H9 (cell line): ENCODE measurements at regions not wholly inside any gene's neighbourhood (a gene's known extent, or its start where the extent isn't known, plus 50 kb on each side); places are given as distances from the start of the nearest gene placed in this dataset.

ENCODE experiments used
- DNase-seq: peaks from one replicate; pipeline ENCODE4 v3.0.0-alpha.2; 2017
- H2AFZ ChIP-seq: one replicate; pipeline ENCODE4 v1.6.1; 2013; ENCODE audit warnings: mild to moderate bottlenecking, low read length, control low read depth, moderate library complexity
- H2AK5ac ChIP-seq: 2 replicates; pipeline ENCODE4 v1.6.1; 2013; ENCODE audit warnings: low read length, control low read depth, mixed read lengths; ENCODE audit not compliant: insufficient read length
- H2BK120ac ChIP-seq: one replicate; pipeline ENCODE4 v1.6.1; 2013; ENCODE audit warnings: low read depth, mild to moderate bottlenecking, low read length, control low read depth, inconsistent platforms; ENCODE audit not compliant: poor library complexity, severe bottlenecking
- H2BK12ac ChIP-seq: 2 replicates; pipeline ENCODE4 v1.6.1; 2013; ENCODE audit warnings: low read length, control low read depth, mixed read lengths, low read depth; ENCODE audit not compliant: insufficient read length
- H2BK15ac ChIP-seq: 2 replicates; pipeline ENCODE4 v1.6.1; 2013; ENCODE audit warnings: low read depth, low read length, control low read depth
- H2BK20ac ChIP-seq: one replicate; pipeline ENCODE4 v1.6.1; 2013; ENCODE audit warnings: low read depth, mild to moderate bottlenecking, low read length, control low read depth, inconsistent platforms; ENCODE audit not compliant: poor library complexity, severe bottlenecking
- H2BK5ac ChIP-seq: 2 replicates; pipeline ENCODE4 v1.6.1; 2013; ENCODE audit warnings: low read length, control low read depth, mixed read lengths; ENCODE audit not compliant: insufficient read length
- H3K14ac ChIP-seq: 2 replicates; pipeline ENCODE4 v1.6.1; 2013; ENCODE audit warnings: low read length, control low read depth; ENCODE audit not compliant: insufficient read depth
- H3K18ac ChIP-seq: 2 replicates; pipeline ENCODE4 v1.6.1; 2013; ENCODE audit warnings: low read depth, mild to moderate bottlenecking, mixed read lengths, low read length, control low read depth; ENCODE audit not compliant: insufficient read length
- H3K23ac ChIP-seq: 2 replicates; pipeline ENCODE4 v1.6.1; 2013; ENCODE audit warnings: low read length, control low read depth, mixed read lengths, low read depth; ENCODE audit not compliant: insufficient read length
- H3K23me2 ChIP-seq: 2 replicates; pipeline ENCODE4 v1.6.1; 2013; ENCODE audit warnings: low read depth, mild to moderate bottlenecking, mixed read lengths, low read length, control low read depth; ENCODE audit not compliant: insufficient read length, poor library complexity, severe bottlenecking
- H3K27ac ChIP-seq: 2 replicates; pipeline ENCODE4 v1.5.1; 2013; ENCODE audit warnings: low read length, control low read depth, mixed read lengths, low read depth; ENCODE audit not compliant: insufficient read length
- H3K27me3 ChIP-seq: 2 replicates; pipeline ENCODE4 v1.6.1; 2013; ENCODE audit warnings: low read length, control low read depth, inconsistent platforms; ENCODE audit not compliant: insufficient read depth
- H3K4ac ChIP-seq: 2 replicates; pipeline ENCODE4 v1.6.1; 2013; ENCODE audit warnings: low read depth, mild to moderate bottlenecking, control low read depth, inconsistent platforms, low read length, moderate library complexity
- H3K4me1 ChIP-seq: 2 replicates; pipeline ENCODE4 v1.6.1; 2013; ENCODE audit warnings: low read length, control low read depth, inconsistent platforms; ENCODE audit not compliant: insufficient read depth
- H3K4me2 ChIP-seq: 2 replicates; pipeline ENCODE4 v1.6.1; 2013; ENCODE audit warnings: low read length, control low read depth, mixed read lengths; ENCODE audit not compliant: insufficient read length, insufficient read depth
- H3K56ac ChIP-seq: 2 replicates; pipeline ENCODE4 v1.6.1; 2013; ENCODE audit warnings: low read depth, mild to moderate bottlenecking, mixed read lengths, low read length, control low read depth; ENCODE audit not compliant: insufficient read length
- H3K79me1 ChIP-seq: 2 replicates; pipeline ENCODE4 v1.6.1; 2013; ENCODE audit warnings: low read depth, mild to moderate bottlenecking, moderate library complexity, low read length, control low read depth, inconsistent platforms; ENCODE audit not compliant: insufficient read depth, poor library complexity, severe bottlenecking
- H3K79me2 ChIP-seq: 2 replicates; pipeline ENCODE4 v1.6.1; 2013; ENCODE audit warnings: low read length, control low read depth, inconsistent platforms; ENCODE audit not compliant: insufficient read depth
- H3K9ac ChIP-seq: 2 replicates; pipeline ENCODE4 v1.6.1; 2013; ENCODE audit warnings: low read length, control low read depth, mixed read lengths; ENCODE audit not compliant: insufficient read length; ENCODE audit errors: extremely low read depth
- H3K9me3 ChIP-seq: one replicate; pipeline ENCODE4 v1.6.1; 2013; ENCODE audit warnings: low read depth, low read length, inconsistent platforms; ENCODE audit not compliant: control insufficient read depth
- H3T11ph ChIP-seq: one replicate; pipeline ENCODE4 v1.6.1; 2013; ENCODE audit warnings: mild to moderate bottlenecking, low read length, control low read depth, inconsistent platforms
- H4K20me1 ChIP-seq: one replicate; pipeline ENCODE4 v1.6.1; 2013; ENCODE audit not compliant: control insufficient read depth, insufficient read length, insufficient read depth
- H4K5ac ChIP-seq: 2 replicates; pipeline ENCODE4 v1.6.1; 2013; ENCODE audit warnings: low read depth, mild to moderate bottlenecking, mixed read lengths, low read length, control low read depth; ENCODE audit not compliant: insufficient read length
- H4K8ac ChIP-seq: replicated peaks from 2 replicates; pipeline ENCODE4 v1.6.1; 2013; ENCODE audit warnings: low read length, control low read depth, mixed read lengths, low read depth; ENCODE audit not compliant: insufficient read length
- H4K91ac ChIP-seq: 2 replicates; pipeline ENCODE4 v1.6.1; 2013; ENCODE audit warnings: low read depth, mild to moderate bottlenecking, moderate library complexity, mixed read lengths, low read length, control low read depth; ENCODE audit not compliant: insufficient read length
- H3K27ac Mint-ChIP-seq, 3 experiments: 2 replicates in 2 of 3; 3 replicates in 1 of 3; pipeline ENCODE4 v1.8.0; 2020 to 2021; ENCODE audit warnings: mixed read lengths in 3 of 3, mild to moderate bottlenecking in 1 of 3, moderate library complexity in 1 of 3
- H3K27me3 Mint-ChIP-seq: 2 replicates; pipeline ENCODE4 v1.8.0; 2021; ENCODE audit warnings: low read depth, mild to moderate bottlenecking, moderate library complexity, mixed read lengths
- H3K36me3 Mint-ChIP-seq, 3 experiments: 2 replicates in 2 of 3; 3 replicates in 1 of 3; pipeline ENCODE4 v1.8.0; 2020 to 2021; ENCODE audit warnings: low read depth in 3 of 3, mixed read lengths in 3 of 3; ENCODE audit not compliant: insufficient read depth in 1 of 3
- H3K4me1 Mint-ChIP-seq, 2 experiments: 2 replicates each; pipeline ENCODE4 v1.8.0; 2020; ENCODE audit warnings: mixed read lengths in 2 of 2
- H3K4me3 Mint-ChIP-seq, 2 experiments: 2 replicates in 1 of 2; 3 replicates in 1 of 2; pipeline ENCODE4 v1.8.0; 2020 to 2021; ENCODE audit warnings: mild to moderate bottlenecking in 2 of 2, mixed read lengths in 2 of 2, moderate library complexity in 1 of 2
- H3K9me3 Mint-ChIP-seq, 2 experiments: 2 replicates in 1 of 2; 3 replicates in 1 of 2; pipeline ENCODE4 v1.8.0; 2020; ENCODE audit warnings: mild to moderate bottlenecking in 2 of 2, mixed read lengths in 2 of 2, moderate library complexity in 1 of 2
- WGBS: extraction: QIAGEN DNeasy Blood & Tissue Kit; methylation state at CpG from one replicate; pipeline ENCODE4 v1.1.7; 2013; ENCODE audit warnings: missing lambda C conversion rate, low lambda C conversion rate, mixed read lengths; ENCODE audit not compliant: insufficient read length; ENCODE audit errors: extremely low coverage; 5-methylcytosine and 5-hydroxymethylcytosine counted together
- TF ChIP-seq, protein P1 (sequence below): fragments of 200-600 bp; sonication (generic); conservative IDR thresholded peaks from 3 replicates; pipeline ENCODE4 v1.8.0; 2021; ENCODE audit warnings: antibody characterized with exemption, mild to moderate bottlenecking

DNA sequence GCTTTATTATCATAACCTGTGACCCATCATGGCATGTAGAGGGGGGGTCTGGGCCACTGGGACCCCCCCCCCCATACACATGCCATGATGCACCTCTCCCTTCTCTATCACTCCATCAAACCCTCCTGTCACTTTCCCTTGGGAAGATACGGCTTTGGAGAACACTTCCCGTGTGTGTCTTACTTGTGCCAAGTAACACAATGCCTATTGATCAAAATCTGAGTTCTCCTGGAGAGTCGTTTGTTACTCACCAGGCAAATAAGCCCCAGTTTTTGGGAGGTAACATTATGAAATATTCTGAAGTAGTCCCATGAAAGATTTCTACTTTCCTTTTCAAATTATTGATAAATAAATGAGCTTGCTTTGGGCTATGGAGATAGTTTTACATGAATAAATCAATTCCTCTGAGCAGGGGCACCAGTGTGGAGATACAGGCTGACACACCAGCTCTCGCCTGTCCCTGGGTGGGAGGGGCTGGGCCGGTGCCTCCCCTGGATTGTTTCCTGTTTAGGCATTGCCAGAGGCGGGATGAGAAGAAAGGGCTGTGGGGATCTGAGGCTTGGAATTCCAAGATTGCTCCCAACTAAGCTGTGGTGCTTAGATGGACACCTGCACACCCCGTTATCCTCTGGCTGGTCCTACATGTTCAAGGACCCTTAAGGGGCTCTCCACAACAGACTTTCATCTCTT lies 63.2 kb upstream of the WWC2 start:
- no peaks in the 10 kb centered on the region for H3K79me1 ChIP-seq
- no peaks in the 10 kb centered on the region for H3K27me3 ChIP-seq
- no peak overlapping the region for H3K14ac ChIP-seq
- H3K9me3 Mint-ChIP-seq = 0 out of 5 replicates have a peak, but pooled peaks cover 0 to under 1% of the 10 kb centered on the region in 2 experiments
- H2BK15ac ChIP-seq = no peak overlapping the region
- no peaks in the 10 kb centered on the region for H3K4me1 ChIP-seq
- TF ChIP-seq, protein P1, sequence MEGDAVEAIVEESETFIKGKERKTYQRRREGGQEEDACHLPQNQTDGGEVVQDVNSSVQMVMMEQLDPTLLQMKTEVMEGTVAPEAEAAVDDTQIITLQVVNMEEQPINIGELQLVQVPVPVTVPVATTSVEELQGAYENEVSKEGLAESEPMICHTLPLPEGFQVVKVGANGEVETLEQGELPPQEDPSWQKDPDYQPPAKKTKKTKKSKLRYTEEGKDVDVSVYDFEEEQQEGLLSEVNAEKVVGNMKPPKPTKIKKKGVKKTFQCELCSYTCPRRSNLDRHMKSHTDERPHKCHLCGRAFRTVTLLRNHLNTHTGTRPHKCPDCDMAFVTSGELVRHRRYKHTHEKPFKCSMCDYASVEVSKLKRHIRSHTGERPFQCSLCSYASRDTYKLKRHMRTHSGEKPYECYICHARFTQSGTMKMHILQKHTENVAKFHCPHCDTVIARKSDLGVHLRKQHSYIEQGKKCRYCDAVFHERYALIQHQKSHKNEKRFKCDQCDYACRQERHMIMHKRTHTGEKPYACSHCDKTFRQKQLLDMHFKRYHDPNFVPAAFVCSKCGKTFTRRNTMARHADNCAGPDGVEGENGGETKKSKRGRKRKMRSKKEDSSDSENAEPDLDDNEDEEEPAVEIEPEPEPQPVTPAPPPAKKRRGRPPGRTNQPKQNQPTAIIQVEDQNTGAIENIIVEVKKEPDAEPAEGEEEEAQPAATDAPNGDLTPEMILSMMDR = no peak
- no peak overlapping the region for H3K56ac ChIP-seq
- peaks cover 3 to 9% of the 10 kb centered on the region in 2 experiments; a peak in 3 of 4 replicates for H3K4me1 Mint-ChIP-seq
- no peak overlapping the region for H2AK5ac ChIP-seq
- no peak overlapping the region for H2BK12ac ChIP-seq
- DNase-seq = peak; percentile 39
- H3K36me3 Mint-ChIP-seq = no peaks in the 10 kb centered on the region
- H2AFZ ChIP-seq = no peak overlapping the region
- H3K4me2 ChIP-seq = no peak overlapping the region
- no peaks in the 10 kb centered on the region for H3K23me2 ChIP-seq
- no peaks in the 10 kb centered on the region for H4K20me1 ChIP-seq
- H2BK5ac ChIP-seq = no peak overlapping the region
- no peak overlapping the region for H2BK120ac ChIP-seq
- H3K27ac ChIP-seq = no peak overlapping the region
- no peak overlapping the region for H2BK20ac ChIP-seq
- no peak overlapping the region for H3K27ac Mint-ChIP-seq
- H4K5ac ChIP-seq = no peak overlapping the region
- no peak overlapping the region for H3K18ac ChIP-seq
- no peak overlapping the region for H3T11ph ChIP-seq
- no peaks in the 10 kb centered on the region for H3K9me3 ChIP-seq
- no peaks in the 10 kb centered on the region for H3K27me3 Mint-ChIP-seq
- no peak overlapping the region for H3K23ac ChIP-seq
- no peak overlapping the region for H4K91ac ChIP-seq
- no peak overlapping the region for H3K4me3 Mint-ChIP-seq
- no peak overlapping the region for H3K4ac ChIP-seq
- no peak overlapping the region for H4K8ac ChIP-seq
- H3K9ac ChIP-seq = no peak overlapping the region
- no CpG with 5 or more reads among the region's 7 CpGs for WGBS
- no peaks in the 10 kb centered on the region; the same call in 1 of the 2 replicates for H3K79me2 ChIP-seq
